ENCODE measurements at regions not wholly inside any gene's neighbourhood (a gene's known extent, or its start where the extent isn't known, plus 50 kb on each side); places are given as distances from the start of the nearest gene placed in this dataset.
"Not testable (repeated sequence)": the region's sequence is repeated elsewhere in the genome, so short reads cannot be mapped to it uniquely, and the experiment has no call there.

DNA sequence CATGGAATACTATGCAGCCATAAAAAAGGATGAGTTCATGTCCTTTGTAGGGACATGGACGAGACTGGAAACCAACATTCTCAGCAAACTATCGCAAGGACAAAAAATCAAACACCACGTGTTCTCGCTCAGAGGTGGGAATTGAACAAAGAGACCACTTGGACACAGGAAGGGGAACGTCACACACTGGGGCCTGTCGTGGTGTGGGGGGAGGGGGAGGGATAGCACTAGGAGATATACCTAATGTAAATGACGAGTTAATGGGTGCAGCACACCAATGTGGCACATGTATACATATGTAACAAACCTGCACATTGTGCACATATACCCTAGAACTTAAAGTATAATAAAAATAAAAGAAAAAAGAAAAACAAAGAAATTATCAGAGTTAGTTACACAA, 478.4 kb downstream of the GOLGA6L6 start:
- TF ChIP-seq, protein P1, sequence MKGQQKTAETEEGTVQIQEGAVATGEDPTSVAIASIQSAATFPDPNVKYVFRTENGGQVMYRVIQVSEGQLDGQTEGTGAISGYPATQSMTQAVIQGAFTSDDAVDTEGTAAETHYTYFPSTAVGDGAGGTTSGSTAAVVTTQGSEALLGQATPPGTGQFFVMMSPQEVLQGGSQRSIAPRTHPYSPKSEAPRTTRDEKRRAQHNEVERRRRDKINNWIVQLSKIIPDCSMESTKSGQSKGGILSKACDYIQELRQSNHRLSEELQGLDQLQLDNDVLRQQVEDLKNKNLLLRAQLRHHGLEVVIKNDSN (CRISPR knock-in tag; IDR thresholded peaks at IDR 0.05) = not testable (repeated sequence)
- TF ChIP-seq, protein P2, sequence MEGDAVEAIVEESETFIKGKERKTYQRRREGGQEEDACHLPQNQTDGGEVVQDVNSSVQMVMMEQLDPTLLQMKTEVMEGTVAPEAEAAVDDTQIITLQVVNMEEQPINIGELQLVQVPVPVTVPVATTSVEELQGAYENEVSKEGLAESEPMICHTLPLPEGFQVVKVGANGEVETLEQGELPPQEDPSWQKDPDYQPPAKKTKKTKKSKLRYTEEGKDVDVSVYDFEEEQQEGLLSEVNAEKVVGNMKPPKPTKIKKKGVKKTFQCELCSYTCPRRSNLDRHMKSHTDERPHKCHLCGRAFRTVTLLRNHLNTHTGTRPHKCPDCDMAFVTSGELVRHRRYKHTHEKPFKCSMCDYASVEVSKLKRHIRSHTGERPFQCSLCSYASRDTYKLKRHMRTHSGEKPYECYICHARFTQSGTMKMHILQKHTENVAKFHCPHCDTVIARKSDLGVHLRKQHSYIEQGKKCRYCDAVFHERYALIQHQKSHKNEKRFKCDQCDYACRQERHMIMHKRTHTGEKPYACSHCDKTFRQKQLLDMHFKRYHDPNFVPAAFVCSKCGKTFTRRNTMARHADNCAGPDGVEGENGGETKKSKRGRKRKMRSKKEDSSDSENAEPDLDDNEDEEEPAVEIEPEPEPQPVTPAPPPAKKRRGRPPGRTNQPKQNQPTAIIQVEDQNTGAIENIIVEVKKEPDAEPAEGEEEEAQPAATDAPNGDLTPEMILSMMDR (IDR thresholded peaks at IDR 0.05) = not testable (repeated sequence)
- not testable (repeated sequence) for TF ChIP-seq FOXP1 (CRISPR knock-in tag; IDR thresholded peaks at IDR 0.05; ENCODE audit: borderline replicate concordance); NFE2L1 (CRISPR knock-in tag; IDR thresholded peaks at IDR 0.05); TEAD1 (CRISPR knock-in tag; IDR thresholded peaks at IDR 0.05)
